ENCODE measurements at regions not wholly inside any gene's neighbourhood (a gene's known extent, or its start where the extent isn't known, plus 50 kb on each side); places are given as distances from the start of the nearest gene placed in this dataset.

DNA sequence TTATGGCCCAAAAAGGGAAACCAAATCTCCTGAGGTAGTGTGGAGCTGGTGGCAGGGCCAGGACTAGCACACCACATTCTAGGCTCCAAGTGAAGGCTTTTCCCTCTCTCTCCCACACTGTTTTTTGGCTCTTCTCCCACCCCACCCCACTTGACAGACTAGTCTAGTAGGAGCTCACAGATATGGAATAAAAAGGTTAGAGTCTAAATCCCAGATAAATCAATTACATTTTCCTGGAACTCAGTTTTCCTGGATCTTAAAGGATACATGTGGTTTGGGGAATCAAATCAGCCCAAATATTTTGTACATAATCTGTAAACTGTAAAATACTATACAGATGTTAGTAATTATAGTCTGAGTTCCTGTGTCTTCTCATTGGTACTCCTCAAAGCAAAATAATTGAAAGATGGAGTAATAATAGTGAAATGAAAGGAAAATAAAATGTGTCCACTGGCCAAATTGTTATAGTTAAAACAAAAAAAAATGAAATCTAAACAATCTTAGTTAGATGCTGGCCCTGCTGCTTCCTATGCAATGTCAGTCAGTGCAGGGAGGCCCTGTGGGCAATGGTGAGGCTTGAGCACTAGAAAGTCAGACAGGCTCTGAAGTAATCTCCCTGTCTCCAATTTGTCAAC is 370.4 kb upstream of the CPEB2 start:
- no peak for DNase-seq
- Mint-ChIP-seq H3K4me1 (ENCODE audit: low read depth, unreplicated experiment) (no peaks in the 10 kb centered on the region), H3K4me3 (ENCODE audit: unreplicated experiment) (no peak overlapping the region), H3K36me3 (ENCODE audit: unreplicated experiment) (no peaks in the 10 kb centered on the region), H3K27ac (ENCODE audit: unreplicated experiment) (no peak overlapping the region), H3K27me3 (ENCODE audit: unreplicated experiment) (no peaks in the 10 kb centered on the region), H3K9me3 (ENCODE audit: unreplicated experiment) (peaks cover 3% of the 10 kb centered on the region)
- TF ChIP-seq, protein P1, sequence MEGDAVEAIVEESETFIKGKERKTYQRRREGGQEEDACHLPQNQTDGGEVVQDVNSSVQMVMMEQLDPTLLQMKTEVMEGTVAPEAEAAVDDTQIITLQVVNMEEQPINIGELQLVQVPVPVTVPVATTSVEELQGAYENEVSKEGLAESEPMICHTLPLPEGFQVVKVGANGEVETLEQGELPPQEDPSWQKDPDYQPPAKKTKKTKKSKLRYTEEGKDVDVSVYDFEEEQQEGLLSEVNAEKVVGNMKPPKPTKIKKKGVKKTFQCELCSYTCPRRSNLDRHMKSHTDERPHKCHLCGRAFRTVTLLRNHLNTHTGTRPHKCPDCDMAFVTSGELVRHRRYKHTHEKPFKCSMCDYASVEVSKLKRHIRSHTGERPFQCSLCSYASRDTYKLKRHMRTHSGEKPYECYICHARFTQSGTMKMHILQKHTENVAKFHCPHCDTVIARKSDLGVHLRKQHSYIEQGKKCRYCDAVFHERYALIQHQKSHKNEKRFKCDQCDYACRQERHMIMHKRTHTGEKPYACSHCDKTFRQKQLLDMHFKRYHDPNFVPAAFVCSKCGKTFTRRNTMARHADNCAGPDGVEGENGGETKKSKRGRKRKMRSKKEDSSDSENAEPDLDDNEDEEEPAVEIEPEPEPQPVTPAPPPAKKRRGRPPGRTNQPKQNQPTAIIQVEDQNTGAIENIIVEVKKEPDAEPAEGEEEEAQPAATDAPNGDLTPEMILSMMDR (IDR thresholded peaks at IDR 0.05; ENCODE audit: partially characterized antibody, unreplicated experiment): no peak

DNA sequence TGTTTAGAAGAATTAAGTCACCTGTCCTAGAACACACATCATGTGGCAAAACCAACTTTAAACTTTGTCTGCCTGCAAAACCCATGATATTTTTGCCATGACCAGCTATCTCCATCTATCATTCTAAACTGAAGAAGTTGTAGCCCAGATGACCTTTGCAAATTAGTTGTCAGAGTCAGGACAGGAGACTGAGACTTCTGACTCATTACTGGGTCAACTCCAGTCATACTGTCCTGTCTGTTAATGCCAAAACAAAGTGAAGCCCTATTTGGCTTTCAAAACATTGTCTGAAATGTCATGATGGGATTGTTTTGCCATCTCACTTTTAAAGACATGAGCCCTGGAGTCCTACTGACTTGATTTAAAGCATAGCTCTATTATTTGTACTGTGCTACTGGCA is 365.7 kb upstream of the CPEB2 start:
- Mint-ChIP-seq H3K36me3 (ENCODE audit: unreplicated experiment) (no peaks in the 10 kb centered on the region), H3K4me3 (ENCODE audit: unreplicated experiment) (no peak overlapping the region), H3K9me3 (ENCODE audit: unreplicated experiment) (peaks cover 3% of the 10 kb centered on the region), H3K27me3 (ENCODE audit: unreplicated experiment) (no peaks in the 10 kb centered on the region), H3K4me1 (ENCODE audit: low read depth, unreplicated experiment) (no peaks in the 10 kb centered on the region), H3K27ac (ENCODE audit: unreplicated experiment) (no peak overlapping the region)
- DNase-seq: no peak
- TF ChIP-seq, protein P1 (IDR thresholded peaks at IDR 0.05; ENCODE audit: partially characterized antibody, unreplicated experiment): no peak

DNA sequence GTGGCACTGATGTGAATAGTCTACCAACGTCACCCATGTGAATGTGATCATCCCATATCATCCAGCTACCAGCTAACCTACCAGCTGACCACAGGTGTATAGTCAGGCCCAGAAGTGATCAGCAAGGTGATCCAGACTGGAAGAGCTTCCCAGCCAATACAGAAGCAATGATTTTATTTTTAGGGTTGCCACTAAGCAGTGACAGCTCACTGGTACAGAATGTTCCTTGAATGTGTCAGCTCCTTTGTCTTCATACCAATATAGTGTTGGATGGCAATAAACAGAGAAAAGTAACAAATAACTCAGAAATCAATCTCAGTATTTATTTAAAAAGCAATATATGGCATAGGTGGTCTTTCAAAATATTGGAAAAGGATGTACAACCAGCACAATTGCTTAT is 361.8 kb upstream of the CPEB2 start:
- no peaks in the 10 kb centered on the region for H3K4me1 Mint-ChIP-seq (ENCODE audit: low read depth, unreplicated experiment)
- no peak overlapping the region for H3K27ac Mint-ChIP-seq (ENCODE audit: unreplicated experiment)
- peaks cover 3% of the 10 kb centered on the region for H3K9me3 Mint-ChIP-seq (ENCODE audit: unreplicated experiment)
- TF ChIP-seq, protein P1 (IDR thresholded peaks at IDR 0.05; ENCODE audit: partially characterized antibody, unreplicated experiment): no peak
- H3K36me3 Mint-ChIP-seq (ENCODE audit: unreplicated experiment): no peaks in the 10 kb centered on the region
- DNase-seq: no peak
- no peak overlapping the region for H3K4me3 Mint-ChIP-seq (ENCODE audit: unreplicated experiment)
- H3K27me3 Mint-ChIP-seq (ENCODE audit: unreplicated experiment): peaks cover 3% of the 10 kb centered on the region

DNA sequence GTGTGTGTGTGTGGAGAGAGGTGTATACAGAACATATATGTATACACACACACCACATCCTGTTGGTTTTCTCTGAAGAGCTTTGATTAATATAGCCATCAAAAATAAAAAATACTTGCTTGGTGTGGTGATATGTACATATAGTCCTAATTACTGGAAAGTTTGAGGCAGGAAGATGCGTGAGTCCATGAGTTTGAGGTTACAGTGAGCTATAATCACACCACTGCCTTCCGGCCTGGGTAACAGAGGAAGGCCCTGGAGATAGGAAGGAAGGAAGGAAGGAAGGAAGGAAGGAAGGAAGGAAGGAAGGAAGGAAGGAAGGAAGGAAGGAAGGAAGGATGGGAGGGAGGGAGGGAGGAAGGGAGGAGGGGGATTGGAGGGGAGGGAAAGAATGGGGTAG is 360.4 kb upstream of the CPEB2 start:
- Mint-ChIP-seq H3K27ac (ENCODE audit: unreplicated experiment) (no peak overlapping the region), H3K27me3 (ENCODE audit: unreplicated experiment) (peaks cover 3% of the 10 kb centered on the region), H3K9me3 (ENCODE audit: unreplicated experiment) (no peaks in the 10 kb centered on the region), H3K4me1 (ENCODE audit: low read depth, unreplicated experiment) (no peaks in the 10 kb centered on the region), H3K4me3 (ENCODE audit: unreplicated experiment) (no peak overlapping the region), H3K36me3 (ENCODE audit: unreplicated experiment) (no peaks in the 10 kb centered on the region)
- TF ChIP-seq, protein P1 (IDR thresholded peaks at IDR 0.05; ENCODE audit: partially characterized antibody, unreplicated experiment): no peak
- DNase-seq: no peak

DNA sequence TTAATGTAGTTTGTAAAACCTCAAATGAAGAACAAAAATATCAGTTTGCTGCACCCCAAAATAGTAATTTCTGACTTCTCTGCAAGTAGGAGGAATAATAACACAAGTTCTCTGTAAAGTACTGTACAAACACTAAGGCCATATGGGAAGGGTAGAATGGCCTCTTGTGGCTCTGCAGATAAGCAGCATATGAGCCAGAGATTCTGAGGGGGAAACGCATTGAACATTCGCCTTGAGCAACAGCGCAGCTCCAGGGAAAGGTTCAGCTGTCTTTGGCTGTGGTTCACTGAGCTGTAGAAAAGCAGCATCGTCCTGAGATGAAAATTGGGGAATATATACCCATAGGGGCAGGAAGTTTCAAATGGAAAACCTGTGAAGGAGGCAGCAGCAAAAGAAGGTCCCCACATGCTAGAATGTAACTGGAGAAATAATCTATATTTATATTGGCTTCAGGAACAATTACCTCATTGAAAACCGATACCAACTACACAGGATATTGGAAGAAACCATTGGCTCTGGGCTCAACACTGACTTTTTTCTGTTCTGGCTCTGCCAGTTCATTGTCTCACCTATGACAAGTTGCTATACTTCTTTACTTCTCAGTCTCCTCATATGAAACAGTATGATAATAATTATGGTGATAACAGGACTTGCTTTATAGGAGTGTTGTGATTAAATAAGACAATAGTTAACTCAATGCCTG is 357.6 kb upstream of the CPEB2 start:
- H3K36me3 Mint-ChIP-seq (ENCODE audit: unreplicated experiment): no peaks in the 10 kb centered on the region
- H3K4me1 Mint-ChIP-seq (ENCODE audit: low read depth, unreplicated experiment): no peaks in the 10 kb centered on the region
- no peak overlapping the region for H3K27ac Mint-ChIP-seq (ENCODE audit: unreplicated experiment)
- no peaks in the 10 kb centered on the region for H3K9me3 Mint-ChIP-seq (ENCODE audit: unreplicated experiment)
- H3K4me3 Mint-ChIP-seq (ENCODE audit: unreplicated experiment): no peak overlapping the region
- H3K27me3 Mint-ChIP-seq (ENCODE audit: unreplicated experiment): peaks cover 3% of the 10 kb centered on the region
- TF ChIP-seq, protein P1 (IDR thresholded peaks at IDR 0.05; ENCODE audit: partially characterized antibody, unreplicated experiment): no peak
- no peak for DNase-seq

Data from glutamatergic neuron (in vitro differentiated cells).